PC-9 (cell line): ENCODE measurements at regions not wholly inside any gene's neighbourhood (a gene's known extent, or its start where the extent isn't known, plus 50 kb on each side); places are given as distances from the start of the nearest gene placed in this dataset.

Source experiments
- BruUV-seq: library from RNA; stranded (reverse); fragments of 400-500 nt; replicated peaks from 2 replicates; lab custom pipeline; 2021; lab: Mats Ljungman, UMichigan
- CTCF ChIA-PET: fragments of 300-600 bp; sonication (Branson Sonifier 250); formaldehyde crosslinking; loops from one replicate; lab custom pipeline; 2022; ENCODE audit warnings: antibody characterized with exemption; lab: Charles Lee
- POLR2A ChIA-PET: fragments of 300-600 bp; sonication (Branson Sonifier 250); formaldehyde crosslinking; loops from one replicate; lab custom pipeline; 2022; ENCODE audit warnings: antibody characterized with exemption; ENCODE audit not compliant: unreplicated experiment; lab: Charles Lee
- DNase-seq, 2 experiments: peaks; one replicate each; pipeline versions ENCODE4 v3.0.0 to v3.0.0-alpha.2; 2015 to 2022; ENCODE audit warnings: mixed read lengths in 1 of 2
- H2AFZ ChIP-seq: fragments of 200-600 bp; sonication (generic); 2 replicates; pipeline ENCODE4 v1.8.1; 2017; ENCODE audit warnings: antibody characterized with exemption
- H3F3A ChIP-seq: fragments of 200-600 bp; sonication (generic); 2 replicates; pipeline ENCODE4 v1.8.1; 2017; ENCODE audit warnings: antibody characterized with exemption, mild to moderate bottlenecking, low read depth; ENCODE audit not compliant: insufficient read depth
- H3K27ac ChIP-seq: fragments of 200-600 bp; sonication (generic); 2 replicates; pipeline ENCODE4 v1.6.1; 2016; ENCODE audit warnings: mixed run types
- H3K27me3 ChIP-seq: fragments of 200-600 bp; sonication (generic); 2 replicates; pipeline ENCODE4 v1.6.1; 2016; ENCODE audit warnings: low read depth, mixed run types; ENCODE audit not compliant: insufficient read depth
- H3K36me3 ChIP-seq: fragments of 200-600 bp; sonication (generic); 2 replicates; pipeline ENCODE4 v1.6.1; 2016; ENCODE audit warnings: low read depth, mixed run types
- H3K4me1 ChIP-seq: fragments of 200-600 bp; sonication (generic); replicated peaks from 2 replicates; pipeline ENCODE4 v1.6.1; 2016; ENCODE audit warnings: mixed run types; ENCODE audit not compliant: insufficient read depth
- H3K4me2 ChIP-seq: fragments of 200-600 bp; sonication (generic); 2 replicates; pipeline ENCODE4 v1.6.1; 2017; ENCODE audit warnings: mixed run types
- H3K4me3 ChIP-seq: fragments of 200-600 bp; sonication (generic); 2 replicates; pipeline ENCODE4 v1.6.1; 2016; ENCODE audit warnings: mixed run types
- H3K79me2 ChIP-seq: fragments of 200-600 bp; sonication (generic); 2 replicates; pipeline ENCODE4 v1.6.1; 2017; ENCODE audit warnings: low read depth, mixed run types
- H3K9me2 ChIP-seq: fragments of 200-600 bp; sonication (generic); 2 replicates; pipeline ENCODE4 v1.8.1; 2017; ENCODE audit warnings: mild to moderate bottlenecking; ENCODE audit not compliant: insufficient read depth
- H3K9me3 ChIP-seq: fragments of 200-600 bp; sonication (generic); 2 replicates; pipeline ENCODE4 v1.8.1; 2016; ENCODE audit warnings: low read depth; ENCODE audit not compliant: insufficient read depth
- H4K20me1 ChIP-seq: fragments of 200-600 bp; sonication (generic); 2 replicates; pipeline ENCODE4 v1.8.1; 2017; ENCODE audit not compliant: insufficient read depth
- CTCF ChIP-seq: fragments of 200-600 bp; sonication (generic); conservative IDR thresholded peaks from 2 replicates; pipeline ENCODE4 v1.6.1; 2017; ENCODE audit warnings: mixed run types, antibody characterized with exemption, mild to moderate bottlenecking, moderate library complexity
- EZH2 ChIP-seq: fragments of 200-600 bp; sonication (generic); IDR thresholded peaks from 2 replicates; pipeline ENCODE4 v1.8.0; 2017; ENCODE audit warnings: antibody characterized with exemption, low read depth
- intact Hi-C: fragments of 100-400 bp; cut with micrococcal nuclease; formaldehyde crosslinking; loops from one replicate; pipeline ENCODE4 v1.10.0; 2022; ENCODE audit not compliant: unreplicated experiment

GRCh38 chr9:109959679-109960078 is 179.7 kb downstream of the PALM2AKAP2 start:
- no peak for DNase-seq
- no peak overlapping the region for H3K4me2 ChIP-seq
- no peak overlapping the region for H2AFZ ChIP-seq
- ChIA-PET POLR2A (no interaction called here), CTCF (no interaction called here)
- no peaks in the 10 kb centered on the region for H3K79me2 ChIP-seq
- no peaks in the 10 kb centered on the region for H3K27me3 ChIP-seq
- intact Hi-C loops = no loop called here
- no peaks in the 10 kb centered on the region for H3K36me3 ChIP-seq
- no peaks in the 10 kb centered on the region for H3K9me3 ChIP-seq
- no peaks in the 10 kb centered on the region for H3K9me2 ChIP-seq
- H3K4me3 ChIP-seq = no peak overlapping the region
- H3K27ac ChIP-seq = no peak overlapping the region
- TF ChIP-seq CTCF (no peak), EZH2 (no peak)
- BruUV-seq = no TSS peak
- H3K4me1 ChIP-seq = 0 out of 2 replicates have a peak, but pooled peaks cover 5% of the 10 kb centered on the region
- H4K20me1 ChIP-seq = no peaks in the 10 kb centered on the region; the same call in 1 of the 2 replicates
- no peaks in the 10 kb centered on the region for H3F3A ChIP-seq

DNA sequence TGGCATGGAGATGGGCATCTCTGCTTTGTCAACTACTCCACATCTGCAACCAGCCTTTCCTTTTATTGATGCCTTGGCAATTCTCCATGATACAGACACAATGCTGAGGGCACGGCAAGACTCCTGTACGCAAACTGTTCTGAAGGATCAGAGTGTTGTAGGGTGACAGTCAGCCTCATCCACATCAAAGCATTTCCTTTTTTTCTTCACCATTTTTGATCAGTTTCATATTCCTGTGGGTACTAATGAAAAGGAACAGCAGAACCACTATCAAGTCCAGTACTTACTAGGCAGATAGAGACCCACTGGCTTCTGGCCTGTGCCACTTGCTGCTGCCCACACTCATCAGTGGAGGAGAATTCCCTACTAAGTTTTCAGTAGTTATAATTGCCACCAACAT is 181.6 kb downstream of the PALM2AKAP2 start:
- H3K9me3 ChIP-seq = no peaks in the 10 kb centered on the region
- no peaks in the 10 kb centered on the region for H3K79me2 ChIP-seq
- no peaks in the 10 kb centered on the region for H3K9me2 ChIP-seq
- no peak overlapping the region for H3K4me2 ChIP-seq
- intact Hi-C loops = no loop called here
- no peak overlapping the region for H3K27ac ChIP-seq
- no peaks in the 10 kb centered on the region for H3K36me3 ChIP-seq
- no peaks in the 10 kb centered on the region; the same call in 1 of the 2 replicates for H4K20me1 ChIP-seq
- ChIA-PET CTCF (no interaction called here), POLR2A (no interaction called here)
- no peak overlapping the region for H3K4me3 ChIP-seq
- 0 out of 2 replicates have a peak, but pooled peaks cover 5% of the 10 kb centered on the region for H3K4me1 ChIP-seq
- no peaks in the 10 kb centered on the region for H3F3A ChIP-seq
- no peak for DNase-seq
- no peak overlapping the region for H2AFZ ChIP-seq
- no peak for TF ChIP-seq EZH2
- TF ChIP-seq CTCF = no peak
- H3K27me3 ChIP-seq = no peaks in the 10 kb centered on the region
- no TSS peak for BruUV-seq

DNA sequence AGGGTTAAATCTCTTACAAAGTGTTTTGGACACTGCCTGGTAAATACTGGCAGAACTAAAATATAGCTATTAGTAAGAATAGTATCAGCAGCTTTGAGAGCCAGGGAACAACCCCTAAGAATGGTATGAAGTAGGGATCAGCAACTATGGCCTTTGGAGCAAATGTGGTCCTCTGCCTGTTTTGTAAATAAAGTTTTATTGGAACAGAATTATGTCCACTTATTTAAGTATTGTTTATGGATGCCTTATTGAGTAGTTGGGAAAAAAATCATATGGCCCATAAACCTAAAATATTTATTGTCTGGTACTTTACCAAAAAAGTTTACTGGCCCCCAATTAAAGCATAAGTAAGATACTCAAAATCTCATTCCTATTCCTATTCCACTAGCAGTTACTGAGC is 182.2 kb downstream of the PALM2AKAP2 start:
- Histone ChIP-seq H3F3A (no peaks in the 10 kb centered on the region), H3K79me2 (no peaks in the 10 kb centered on the region), H3K4me1 (0 out of 2 replicates have a peak, but pooled peaks cover 5% of the 10 kb centered on the region), H2AFZ (no peak overlapping the region), H4K20me1 (no peaks in the 10 kb centered on the region; the same call in 1 of the 2 replicates), H3K9me3 (no peaks in the 10 kb centered on the region), H3K27me3 (no peaks in the 10 kb centered on the region), H3K4me3 (no peak overlapping the region), H3K27ac (no peak overlapping the region), H3K9me2 (no peaks in the 10 kb centered on the region), H3K4me2 (no peak overlapping the region), H3K36me3 (no peaks in the 10 kb centered on the region)
- intact Hi-C loops = no loop called here
- no peak for DNase-seq
- TF ChIP-seq CTCF (no peak), EZH2 (no peak)
- no TSS peak for BruUV-seq
- CTCF ChIA-PET = no interaction called here
- POLR2A ChIA-PET = no interaction called here
